Uterus (tissue), 2 donors: ENCODE measurements at regions not wholly inside any gene's neighbourhood (a gene's known extent, or its start where the extent isn't known, plus 50 kb on each side); places are given as distances from the start of the nearest gene placed in this dataset.

ENCODE experiments used
- CTCF ChIP-seq, 4 experiments: fragments of 200-600 bp in 2 of 4; fragments of 450-650 bp in 2 of 4; sonication (generic) in 2 of 4; IDR thresholded peaks; one replicate each; pipeline ENCODE4 v1.5.1; 2016 to 2019; ENCODE audit warnings: antibody characterized with exemption in 4 of 4, mild to moderate bottlenecking in 2 of 4, moderate library complexity in 1 of 4
- POLR2A ChIP-seq, 2 donors: fragments of 450-650 bp; IDR thresholded peaks; one replicate each; pipeline ENCODE4 v1.6.1; 2016; ENCODE audit warnings: antibody characterized with exemption in 2 of 2, mild to moderate bottlenecking in 1 of 2, moderate library complexity in 1 of 2

GRCh38 chr21:35201288-35201687 lies 152.2 kb upstream of the RUNX1 start:
- no peak for TF ChIP-seq CTCF (IDR thresholded peaks at IDR 0.05)
- TF ChIP-seq POLR2A (IDR thresholded peaks at IDR 0.05): no peak
